Fibroblast of skin of abdomen (primary cell): ENCODE measurements at regions not wholly inside any gene's neighbourhood (a gene's known extent, or its start where the extent isn't known, plus 50 kb on each side); places are given as distances from the start of the nearest gene placed in this dataset.
A peak's percentile ranks its signal among the peaks of the same experiment; 100 is the strongest.

Experiments used
- DNase-seq: peaks from one replicate; pipeline ENCODE4 v3.0.0-alpha.2; 2013

- no peak for DNase-seq
Measured at GRCh38 chr14:101220921-101221510, 317.5 kb upstream of the RTL1 start.

DNA sequence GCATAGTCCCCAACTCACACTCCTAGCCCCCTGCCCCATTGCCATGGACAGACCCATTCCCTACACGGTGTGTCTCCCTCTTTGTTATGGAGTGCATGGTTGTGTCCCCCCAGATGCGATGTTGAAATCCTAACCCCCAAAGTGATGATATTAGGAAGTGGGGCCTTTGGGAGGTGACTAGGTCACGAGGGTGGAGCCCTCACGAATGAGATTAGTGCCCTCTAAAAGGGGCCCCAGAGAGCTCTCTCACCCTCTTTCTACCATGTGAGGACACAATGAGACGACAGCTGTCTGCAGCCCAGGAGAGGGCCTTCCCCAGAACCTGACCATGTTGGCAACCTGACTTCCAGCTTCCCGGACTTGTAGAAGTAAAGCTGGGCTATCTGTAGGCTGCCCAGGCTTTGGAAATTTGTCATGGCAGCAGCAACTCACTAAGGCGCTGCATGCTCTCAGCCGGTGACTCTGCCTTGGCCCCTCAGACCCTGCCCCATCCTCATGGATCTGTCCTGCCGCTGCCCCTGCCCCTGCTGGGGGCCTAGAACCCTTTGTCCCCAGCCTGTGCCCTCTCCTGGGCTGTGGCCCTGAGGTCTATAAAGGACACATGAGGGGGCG, 318.1 kb upstream of the RTL1 start:
- no peak for DNase-seq

GRCh38 chr14:101222362-101223070, 319.0 kb upstream of the RTL1 start:
- DNase-seq = no peak

- DNase-seq = no peak
Measured at GRCh38 chr14:101223127-101223526, 319.6 kb upstream of the RTL1 start.

- DNase-seq = no peak
Measured at GRCh38 chr14:101223561-101224162, 320.1 kb upstream of the RTL1 start.

DNA sequence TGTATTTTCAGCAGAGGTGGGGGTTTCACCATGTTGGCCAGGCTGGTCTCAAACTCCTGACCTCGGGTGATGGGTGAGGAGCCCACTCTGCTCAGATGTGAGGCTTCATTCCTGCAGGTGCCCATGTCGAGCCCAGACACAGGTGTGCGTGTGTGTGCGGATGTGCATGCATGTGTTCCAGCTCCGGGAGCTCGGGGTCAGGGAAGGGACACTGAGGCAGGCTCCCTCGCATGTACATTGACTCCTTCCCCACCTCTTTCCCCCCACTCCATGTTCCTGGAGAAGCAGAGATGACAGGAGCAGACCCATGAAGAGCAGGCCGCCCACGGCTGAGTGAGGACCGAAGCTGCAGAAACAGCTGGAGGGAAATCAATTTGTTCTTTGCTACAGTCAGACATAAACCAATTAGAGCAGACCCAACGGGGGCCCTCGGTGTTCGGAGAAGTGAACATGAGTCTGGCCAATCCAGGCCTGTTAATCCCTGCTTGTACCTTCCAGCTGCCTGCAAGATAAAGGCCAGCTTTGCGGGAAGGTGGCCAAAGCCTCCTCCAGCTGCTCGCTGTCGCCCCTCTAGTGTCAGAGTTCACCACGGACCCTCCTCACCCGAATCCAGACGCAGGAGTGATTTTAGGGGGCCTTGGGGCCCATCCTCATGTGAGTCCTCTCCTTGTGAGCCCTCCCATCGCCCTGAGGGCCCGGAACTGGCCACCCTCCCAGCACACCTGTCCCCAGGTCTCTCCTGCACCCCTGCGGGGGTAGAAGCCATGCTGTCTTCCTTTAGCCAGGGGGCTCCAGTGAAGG, 321.0 kb upstream of the RTL1 start:
- DNase-seq = no peak

DNA sequence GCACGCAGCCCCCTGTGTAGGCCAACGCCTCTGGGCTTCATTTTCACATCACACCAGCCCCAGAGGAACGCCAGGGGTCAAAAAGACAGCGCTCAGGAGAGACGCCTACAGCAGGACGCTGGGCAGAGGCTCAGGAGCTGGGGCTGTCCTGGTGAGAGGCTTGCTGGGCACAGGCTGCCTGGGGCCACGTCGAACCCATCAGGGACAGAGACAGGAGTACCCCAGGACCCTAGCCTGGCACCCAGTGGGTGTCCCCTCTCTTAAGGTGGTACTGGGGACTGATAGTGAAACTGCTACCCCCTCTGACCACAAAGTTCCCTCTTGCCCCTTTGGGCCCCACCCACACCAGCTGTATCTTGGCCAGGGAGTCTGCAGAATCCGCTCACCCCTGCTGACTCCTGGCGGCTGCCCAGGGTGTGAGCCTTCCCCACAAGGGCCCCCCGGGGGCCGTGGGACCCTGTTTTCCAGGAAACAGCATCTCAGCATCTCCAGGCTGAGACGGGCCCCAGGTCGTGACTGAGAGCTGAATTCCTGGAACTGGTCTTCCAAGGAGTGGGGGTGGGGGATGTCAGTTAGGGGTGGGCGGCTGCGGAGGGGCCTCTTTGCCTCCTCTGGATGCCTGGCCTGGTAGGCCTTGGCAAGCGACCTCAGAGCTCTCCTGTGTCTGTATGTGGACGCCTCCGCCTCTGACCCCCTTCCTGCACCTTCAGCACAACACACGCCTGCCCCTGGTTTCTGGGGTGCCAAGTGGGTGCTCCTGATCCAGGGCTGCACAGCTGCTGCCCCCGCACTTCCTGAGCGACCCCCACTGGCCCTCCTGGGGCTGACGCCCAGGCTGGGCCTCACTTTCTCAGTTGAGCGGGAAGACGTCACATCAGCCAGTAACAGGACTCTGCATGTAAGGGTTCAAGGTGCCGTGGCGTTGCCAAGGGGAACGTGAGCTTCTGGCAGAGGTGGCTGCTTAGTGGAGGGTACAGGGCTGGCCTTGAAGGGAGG, 321.9 kb upstream of the RTL1 start:
- no peak for DNase-seq

- DNase-seq = no peak
Measured at GRCh38 chr14:101226265-101226602, 322.7 kb upstream of the RTL1 start.

DNA sequence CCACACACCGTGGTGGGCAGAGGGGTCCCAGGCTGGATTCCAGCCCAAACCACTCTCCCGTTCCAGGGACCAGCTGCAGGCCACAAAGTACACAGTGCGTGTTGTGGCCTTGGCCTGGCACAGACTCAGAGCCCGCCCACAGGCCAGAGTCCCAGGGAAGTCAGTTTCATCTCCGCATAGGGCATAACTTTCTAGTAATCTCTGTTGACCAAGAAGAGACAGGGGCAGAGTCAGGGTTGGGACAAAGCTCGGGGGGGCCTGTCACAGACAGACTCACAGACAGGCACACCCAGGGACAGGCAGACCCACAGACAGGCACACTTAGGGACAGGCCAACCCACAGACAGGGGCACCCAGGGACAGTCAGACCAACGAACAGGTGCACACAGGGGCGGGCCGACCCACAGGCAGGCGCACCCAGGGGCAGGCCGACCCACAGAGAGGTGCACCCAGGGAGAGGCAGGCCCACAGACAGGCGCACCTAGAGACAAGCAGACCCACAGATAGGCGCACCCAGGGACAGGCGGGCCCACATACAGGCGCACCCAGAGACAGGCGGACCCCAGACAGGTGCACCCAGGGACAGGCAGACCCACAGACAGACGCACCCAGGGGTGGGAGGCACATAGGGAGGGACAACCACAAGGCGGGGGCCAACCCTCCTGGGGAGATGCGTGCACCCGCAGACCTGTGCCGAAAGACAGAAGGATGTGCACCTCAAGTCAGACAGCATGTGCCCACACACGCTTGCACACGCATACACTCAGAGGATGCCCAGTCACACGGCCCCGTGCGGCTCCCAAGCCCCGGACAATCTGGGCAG, 323.3 kb upstream of the RTL1 start:
- DNase-seq = no peak

GRCh38 chr14:101227611-101228594, 324.4 kb upstream of the RTL1 start:
- DNase-seq = no peak

DNA sequence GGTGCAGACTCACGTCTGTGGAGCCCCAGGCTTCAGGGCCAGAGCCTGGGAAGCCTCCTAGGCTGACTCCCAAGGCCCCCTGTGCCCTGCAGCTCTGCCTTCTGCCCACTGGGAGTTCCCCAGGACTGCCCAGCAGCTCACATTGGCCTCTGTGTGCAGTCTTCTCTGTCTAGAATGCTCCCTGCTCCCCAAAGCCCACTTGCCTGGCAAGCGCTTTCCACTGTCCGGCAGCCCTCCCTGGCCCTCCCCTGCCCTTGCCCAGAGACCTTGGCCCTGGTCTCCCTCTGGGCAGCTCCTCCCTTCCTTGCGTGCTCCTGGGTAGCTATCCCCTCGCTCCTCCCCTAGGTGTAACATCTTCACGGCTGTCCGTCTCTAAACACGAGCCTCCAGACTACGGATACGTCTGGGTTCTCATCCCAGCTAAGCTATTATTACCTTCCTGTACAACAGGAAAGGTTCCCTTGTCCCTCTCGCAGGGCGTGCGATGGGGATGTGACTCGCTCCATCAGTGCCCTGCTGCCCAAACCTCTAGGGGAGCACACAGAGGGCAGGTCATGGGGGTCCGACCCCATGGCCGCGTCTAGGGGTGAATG, 325.5 kb upstream of the RTL1 start:
- no peak for DNase-seq

DNA sequence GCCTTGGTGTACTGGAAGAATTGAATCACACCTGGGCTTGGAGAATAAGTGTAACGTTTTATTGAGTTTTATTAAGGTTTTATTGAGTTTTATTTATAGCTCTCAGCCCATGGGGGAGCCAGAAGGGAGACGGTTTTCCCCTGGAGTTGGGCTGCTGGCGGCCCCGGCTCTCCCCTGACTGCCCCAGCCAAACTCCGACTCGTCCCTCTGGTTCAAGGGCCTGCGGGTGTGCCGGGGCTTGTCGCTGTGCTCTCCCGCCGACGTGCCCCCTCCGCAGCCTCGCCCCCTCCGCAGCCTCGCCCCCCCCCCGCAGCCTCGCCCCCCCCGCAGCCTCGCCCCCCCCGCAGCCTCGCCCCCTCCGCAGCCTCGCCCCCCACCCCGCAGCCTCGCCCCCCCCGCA, 326.1 kb upstream of the RTL1 start:
- no peak for DNase-seq

DNA sequence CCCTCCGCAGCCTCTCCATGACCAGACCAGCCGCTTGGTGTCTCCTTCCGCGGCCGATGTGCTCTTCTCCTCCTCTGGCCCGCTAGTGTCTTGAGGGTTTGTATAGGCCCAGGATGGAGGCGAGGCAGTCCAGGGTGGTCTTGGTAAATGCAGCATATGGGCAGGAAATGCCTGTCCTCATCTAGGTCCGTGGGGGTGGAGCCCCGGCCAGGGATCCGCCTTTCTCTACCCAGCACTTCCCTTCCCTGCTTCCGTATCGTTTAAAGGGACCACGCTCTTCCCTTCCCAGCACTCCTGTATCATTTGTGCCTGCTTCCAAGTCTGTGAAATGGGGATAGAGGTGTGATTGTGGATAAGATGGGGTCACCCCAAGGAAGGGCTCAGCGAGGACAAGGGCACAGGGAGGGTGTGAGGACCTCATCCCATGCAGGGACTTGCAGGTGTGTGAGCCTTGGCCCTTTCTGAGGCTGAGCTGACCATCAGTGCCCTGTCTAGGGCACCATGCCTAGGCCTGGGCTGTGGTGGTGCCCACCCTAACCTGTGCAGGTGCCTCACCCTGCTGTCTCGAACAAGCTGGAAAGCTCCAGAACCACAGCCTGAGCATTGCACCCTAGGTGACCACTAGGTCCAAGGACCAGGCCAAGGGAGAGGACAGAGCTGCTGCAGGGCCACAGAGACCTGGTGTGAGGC, 326.8 kb upstream of the RTL1 start:
- DNase-seq = peak; percentile 18

GRCh38 chr14:101230851-101231550, 327.5 kb upstream of the RTL1 start:
- no peak for DNase-seq

- DNase-seq = no peak
Measured at GRCh38 chr14:101231828-101232227, 328.3 kb upstream of the RTL1 start.

- DNase-seq = peak; percentile 22
Measured at GRCh38 chr14:101232340-101233020, 328.8 kb upstream of the DIO3 start.

GRCh38 chr14:101233021-101233366, 328.3 kb upstream of the DIO3 start:
- DNase-seq = no peak
